Stimulated activated CD4-positive, alpha-beta T cell treated with anti-CD3 and anti-CD28 coated beads, Interleukin-1b, Interleukin-23, amount 100 ng/mL, for 24 hours (primary cell): ENCODE measurements at regions not wholly inside any gene's neighbourhood (a gene's known extent, or its start where the extent isn't known, plus 50 kb on each side); places are given as distances from the start of the nearest gene placed in this dataset.

Source experiments
- DNase-seq, 4 experiments: peaks; one replicate each; pipeline ENCODE4 v3.0.0-alpha.2; 2020; ENCODE audit warnings: low read depth in 4 of 4, low spot score in 1 of 4

- no peak for DNase-seq
These were observed 418.5 kb upstream of the CPEB2 start for GRCh38 chr4:14583752-14584151.

GRCh38 chr4:14592950-14593349 lies 409.3 kb upstream of the CPEB2 start:
- no peak for DNase-seq

- DNase-seq, result no peak
These were observed 406.3 kb upstream of the CPEB2 start for GRCh38 chr4:14596028-14596427.

DNA sequence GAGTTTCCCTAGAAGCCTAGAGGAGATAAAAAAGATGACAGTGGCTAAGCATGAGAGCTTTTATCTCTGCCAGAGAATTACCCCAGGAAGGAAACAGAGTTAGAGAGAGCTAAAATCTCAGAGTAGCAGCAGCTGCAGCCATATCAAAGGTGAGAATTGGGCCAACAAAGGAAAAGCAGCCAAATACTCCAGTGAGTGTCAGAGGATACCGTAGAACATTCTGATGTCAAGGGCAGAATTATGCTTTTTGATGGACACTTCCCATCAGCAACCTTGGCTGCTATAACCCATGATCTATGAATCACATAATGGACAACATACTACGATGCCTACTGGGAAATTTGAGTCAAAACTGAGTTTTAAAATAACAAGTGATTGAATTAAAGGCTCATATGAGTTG lies 405.8 kb upstream of the CPEB2 start:
- no peak for DNase-seq

DNA sequence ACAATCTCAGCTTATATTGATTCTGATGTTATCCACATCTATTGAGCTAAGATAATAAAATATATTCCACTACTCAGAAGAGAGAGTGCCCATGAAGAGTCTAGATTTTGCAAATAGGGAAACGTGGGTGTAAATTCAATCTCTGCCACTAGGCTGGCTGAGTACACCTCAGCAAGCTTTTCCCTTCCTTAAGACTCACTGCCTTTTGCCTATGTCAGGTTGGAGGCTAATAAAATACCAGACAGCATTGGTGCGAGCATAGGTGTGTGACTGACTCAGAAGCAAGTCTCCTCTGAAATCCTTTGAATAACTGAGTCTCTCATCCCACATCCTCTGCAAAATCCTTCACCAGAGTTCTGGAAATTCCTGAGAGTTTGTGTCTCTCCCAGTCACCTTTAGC lies 405.4 kb upstream of the CPEB2 start:
- no peak for DNase-seq

DNA sequence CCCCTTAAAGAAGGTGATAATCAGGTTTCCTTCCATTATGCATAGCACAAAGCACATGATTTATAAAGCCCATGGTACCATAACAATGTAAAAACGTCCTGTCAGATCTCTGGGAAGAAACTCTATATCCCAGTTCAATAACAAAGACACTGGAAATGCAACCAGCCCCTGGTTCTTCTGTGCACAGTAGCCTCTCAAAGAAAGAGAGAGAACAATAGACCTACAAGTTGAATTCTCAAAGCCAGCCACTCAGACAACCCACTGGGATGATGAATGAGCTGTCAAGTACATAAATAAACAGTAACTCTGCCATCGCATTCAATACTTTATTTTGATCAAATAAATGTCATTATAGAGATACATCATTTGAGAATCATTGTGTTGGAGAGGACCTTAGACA lies 400.1 kb upstream of the CPEB2 start:
- DNase-seq, result no peak

- DNase-seq, result no peak
These were observed 395.3 kb upstream of the CPEB2 start for GRCh38 chr4:14607001-14607400.

GRCh38 chr4:14607578-14607977 lies 394.7 kb upstream of the CPEB2 start:
- DNase-seq, result no peak

GRCh38 chr4:14608630-14609029 lies 393.7 kb upstream of the CPEB2 start:
- DNase-seq, result no peak

- no peak for DNase-seq
These were observed 387.4 kb upstream of the CPEB2 start for GRCh38 chr4:14614840-14615239.

- no peak for DNase-seq
These were observed 386.6 kb upstream of the CPEB2 start for GRCh38 chr4:14615671-14616070.

DNA sequence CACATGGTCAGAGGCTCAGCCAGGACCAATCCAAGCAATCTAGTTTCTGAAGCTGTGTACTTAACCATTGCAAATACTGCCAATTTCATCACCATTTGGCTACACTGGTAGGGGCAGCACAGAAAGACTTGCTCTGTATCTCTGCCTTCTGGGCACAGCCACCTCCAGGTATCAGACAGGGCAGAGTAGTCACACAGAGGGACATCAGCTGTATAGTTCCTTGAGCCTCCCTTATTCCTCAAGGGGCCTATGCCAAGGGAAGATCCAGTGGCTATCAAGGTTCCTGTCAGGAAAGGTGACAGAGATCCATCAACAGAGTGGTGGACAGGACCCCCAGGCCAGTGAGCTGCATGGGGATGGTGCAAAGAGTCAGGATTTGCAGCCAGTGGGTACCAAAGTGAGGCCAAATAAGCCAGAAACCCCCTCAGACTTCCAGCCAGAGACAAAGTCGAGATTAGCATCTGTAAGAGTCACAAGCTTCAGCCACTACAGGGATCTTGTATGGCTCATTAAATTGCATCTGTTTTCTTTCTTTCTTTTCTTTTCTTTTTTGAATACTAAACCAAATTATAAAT lies 381.6 kb upstream of the CPEB2 start:
- DNase-seq, result no peak

DNA sequence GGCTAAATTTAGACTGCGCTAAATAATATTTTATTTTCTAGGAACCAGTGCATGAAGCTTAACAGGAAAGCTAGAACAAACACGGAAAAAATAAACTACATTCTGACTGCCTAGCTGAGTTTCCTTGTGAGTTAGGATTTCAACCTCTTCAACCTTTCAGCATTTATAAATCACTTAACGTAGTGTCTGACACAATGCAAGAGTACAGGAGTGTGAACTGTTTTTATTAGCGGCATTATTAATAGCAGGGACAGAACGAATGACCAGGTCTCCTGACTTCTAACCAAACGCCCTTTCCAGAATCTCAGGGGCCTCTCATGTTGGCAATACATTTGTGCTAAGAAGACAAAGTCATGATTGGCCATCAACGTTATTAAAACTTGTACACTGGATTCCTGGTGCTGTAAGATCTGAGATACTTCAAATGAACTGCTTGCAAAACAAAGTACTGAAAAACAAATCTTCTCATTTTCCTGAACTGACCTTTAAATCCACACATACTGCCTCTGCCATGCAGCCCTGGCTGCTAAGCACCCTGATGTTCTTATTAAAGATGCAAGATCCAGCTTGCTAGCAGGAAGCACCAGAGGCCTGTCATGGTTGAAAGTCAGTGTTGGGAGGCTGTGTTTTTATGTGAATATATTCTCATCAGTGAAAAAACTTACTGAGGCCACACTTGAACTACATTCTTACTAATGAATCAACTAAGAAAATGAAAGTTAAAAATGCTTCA lies 380.4 kb upstream of the CPEB2 start:
- no peak for DNase-seq

DNA sequence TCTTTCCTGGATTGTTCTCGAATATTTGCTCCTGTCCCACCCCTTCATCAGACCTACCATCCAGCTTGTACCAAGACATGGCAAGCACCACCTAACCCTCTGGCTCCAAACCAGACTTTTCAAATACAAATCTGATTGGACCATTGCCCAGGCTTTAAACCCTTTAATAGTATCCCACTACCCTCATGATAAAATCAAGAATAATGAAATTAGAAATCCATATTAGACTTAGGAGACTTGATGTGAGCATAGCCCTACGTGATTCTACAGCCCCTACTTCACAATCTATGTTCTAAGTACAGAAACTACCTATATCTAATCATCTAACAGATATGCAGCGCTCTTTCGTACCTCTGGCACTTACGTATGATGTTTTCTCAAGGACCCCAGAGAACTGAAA lies 375.2 kb upstream of the CPEB2 start:
- DNase-seq, result no peak

DNA sequence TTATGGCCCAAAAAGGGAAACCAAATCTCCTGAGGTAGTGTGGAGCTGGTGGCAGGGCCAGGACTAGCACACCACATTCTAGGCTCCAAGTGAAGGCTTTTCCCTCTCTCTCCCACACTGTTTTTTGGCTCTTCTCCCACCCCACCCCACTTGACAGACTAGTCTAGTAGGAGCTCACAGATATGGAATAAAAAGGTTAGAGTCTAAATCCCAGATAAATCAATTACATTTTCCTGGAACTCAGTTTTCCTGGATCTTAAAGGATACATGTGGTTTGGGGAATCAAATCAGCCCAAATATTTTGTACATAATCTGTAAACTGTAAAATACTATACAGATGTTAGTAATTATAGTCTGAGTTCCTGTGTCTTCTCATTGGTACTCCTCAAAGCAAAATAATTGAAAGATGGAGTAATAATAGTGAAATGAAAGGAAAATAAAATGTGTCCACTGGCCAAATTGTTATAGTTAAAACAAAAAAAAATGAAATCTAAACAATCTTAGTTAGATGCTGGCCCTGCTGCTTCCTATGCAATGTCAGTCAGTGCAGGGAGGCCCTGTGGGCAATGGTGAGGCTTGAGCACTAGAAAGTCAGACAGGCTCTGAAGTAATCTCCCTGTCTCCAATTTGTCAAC lies 370.4 kb upstream of the CPEB2 start:
- DNase-seq, result no peak

GRCh38 chr4:14636563-14636962 lies 365.7 kb upstream of the CPEB2 start:
- DNase-seq, result no peak

DNA sequence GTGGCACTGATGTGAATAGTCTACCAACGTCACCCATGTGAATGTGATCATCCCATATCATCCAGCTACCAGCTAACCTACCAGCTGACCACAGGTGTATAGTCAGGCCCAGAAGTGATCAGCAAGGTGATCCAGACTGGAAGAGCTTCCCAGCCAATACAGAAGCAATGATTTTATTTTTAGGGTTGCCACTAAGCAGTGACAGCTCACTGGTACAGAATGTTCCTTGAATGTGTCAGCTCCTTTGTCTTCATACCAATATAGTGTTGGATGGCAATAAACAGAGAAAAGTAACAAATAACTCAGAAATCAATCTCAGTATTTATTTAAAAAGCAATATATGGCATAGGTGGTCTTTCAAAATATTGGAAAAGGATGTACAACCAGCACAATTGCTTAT lies 361.8 kb upstream of the CPEB2 start:
- DNase-seq, result no peak

- no peak for DNase-seq
These were observed 360.4 kb upstream of the CPEB2 start for GRCh38 chr4:14641871-14642270.

DNA sequence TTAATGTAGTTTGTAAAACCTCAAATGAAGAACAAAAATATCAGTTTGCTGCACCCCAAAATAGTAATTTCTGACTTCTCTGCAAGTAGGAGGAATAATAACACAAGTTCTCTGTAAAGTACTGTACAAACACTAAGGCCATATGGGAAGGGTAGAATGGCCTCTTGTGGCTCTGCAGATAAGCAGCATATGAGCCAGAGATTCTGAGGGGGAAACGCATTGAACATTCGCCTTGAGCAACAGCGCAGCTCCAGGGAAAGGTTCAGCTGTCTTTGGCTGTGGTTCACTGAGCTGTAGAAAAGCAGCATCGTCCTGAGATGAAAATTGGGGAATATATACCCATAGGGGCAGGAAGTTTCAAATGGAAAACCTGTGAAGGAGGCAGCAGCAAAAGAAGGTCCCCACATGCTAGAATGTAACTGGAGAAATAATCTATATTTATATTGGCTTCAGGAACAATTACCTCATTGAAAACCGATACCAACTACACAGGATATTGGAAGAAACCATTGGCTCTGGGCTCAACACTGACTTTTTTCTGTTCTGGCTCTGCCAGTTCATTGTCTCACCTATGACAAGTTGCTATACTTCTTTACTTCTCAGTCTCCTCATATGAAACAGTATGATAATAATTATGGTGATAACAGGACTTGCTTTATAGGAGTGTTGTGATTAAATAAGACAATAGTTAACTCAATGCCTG lies 357.6 kb upstream of the CPEB2 start:
- DNase-seq, result no peak

DNA sequence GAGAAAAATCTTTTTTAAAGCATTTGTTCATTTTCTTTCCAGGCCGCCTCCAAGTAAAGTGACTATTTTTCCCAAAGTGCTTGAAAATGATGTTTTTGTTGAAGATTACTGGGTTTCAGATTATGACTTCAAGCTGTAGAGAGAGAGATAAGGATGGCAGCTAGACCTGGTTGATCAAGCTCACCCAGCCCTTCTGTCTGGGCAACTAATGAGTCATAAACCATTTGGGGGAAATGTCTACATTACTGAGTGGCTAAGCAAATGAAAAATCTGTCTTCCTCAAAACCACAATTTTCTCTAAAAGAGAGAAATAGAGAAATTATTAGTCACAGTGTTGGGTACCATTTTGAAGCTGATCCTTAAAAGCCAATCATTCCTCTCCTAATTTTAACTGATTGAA lies 355.4 kb upstream of the CPEB2 start:
- no peak for DNase-seq

- DNase-seq, result no peak
These were observed 352.2 kb upstream of the CPEB2 start for GRCh38 chr4:14650127-14650526.

DNA sequence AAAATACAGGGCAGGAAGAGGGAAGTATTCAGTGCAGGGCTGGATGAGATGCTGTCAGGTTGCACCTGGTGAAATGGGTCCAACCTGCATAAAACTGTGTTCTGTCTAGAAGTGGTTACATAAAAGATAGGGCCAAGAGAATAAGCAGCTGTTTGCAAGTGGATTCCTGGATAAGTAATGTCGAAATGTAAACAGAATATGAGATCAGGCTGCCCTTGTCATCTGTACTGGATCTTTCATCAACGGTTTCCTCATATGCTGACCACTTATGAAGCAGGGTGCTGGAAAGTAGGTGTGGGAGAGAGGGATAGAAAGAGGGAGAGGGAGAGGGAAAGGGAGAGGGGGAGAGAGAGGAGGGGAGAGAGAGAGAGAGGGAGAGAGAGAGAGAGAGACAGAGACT lies 349.8 kb upstream of the CPEB2 start:
- no peak for DNase-seq
